Keratinocyte (primary cell): ENCODE measurements at regions not wholly inside any gene's neighbourhood (a gene's known extent, or its start where the extent isn't known, plus 50 kb on each side); places are given as distances from the start of the nearest gene placed in this dataset.

Experiments
- DNase-seq: peaks from one replicate; pipeline ENCODE4 v3.0.0-alpha.2; 2011; ENCODE audit warnings: low read depth, missing footprints, low spot score
- FAIRE-seq: peaks from 2 replicates; lab custom pipeline; 2011; peaks lifted over from hg19 to GRCh38; lab: Jason Lieb, UNC
- H2AFZ ChIP-seq: 2 replicates; pipeline ENCODE4 v1.6.0; 2012; ENCODE audit warnings: low read length, control low read depth, inconsistent platforms; ENCODE audit not compliant: control insufficient read depth
- H3K27ac ChIP-seq: 2 replicates; pipeline ENCODE4 v1.5.1; 2011; ENCODE audit warnings: low read length; ENCODE audit not compliant: control insufficient read depth, insufficient read depth
- H3K27me3 ChIP-seq: 3 replicates; pipeline ENCODE4 v1.6.0; 2011; ENCODE audit warnings: low read length; ENCODE audit not compliant: control insufficient read depth, insufficient read depth; ENCODE audit errors: extremely low read depth
- H3K36me3 ChIP-seq, 2 experiments: 2 replicates in 1 of 2; 3 replicates in 1 of 2; pipeline ENCODE4 v1.5.1; 2011; ENCODE audit warnings: low read length in 2 of 2, mild to moderate bottlenecking in 1 of 2; ENCODE audit not compliant: control insufficient read depth in 2 of 2, insufficient read depth in 2 of 2; ENCODE audit errors: extremely low read depth in 1 of 2
- H3K4me1 ChIP-seq: 3 replicates; pipeline ENCODE4 v1.5.1; 2011; ENCODE audit warnings: low read length; ENCODE audit not compliant: control insufficient read depth, insufficient read depth; ENCODE audit errors: extremely low read depth
- H3K4me2 ChIP-seq: 3 replicates; pipeline ENCODE4 v1.6.0; 2011; ENCODE audit warnings: low read depth, low read length; ENCODE audit not compliant: control insufficient read depth, insufficient read depth; ENCODE audit errors: extremely low read depth
- H3K4me3 ChIP-seq, 3 experiments: fragments of 200-600 bp in 1 of 3; sonication (generic) in 1 of 3; 2 replicates in 2 of 3; 3 replicates in 1 of 3; pipeline ENCODE4 v1.5.1; 2011 to 2016; ENCODE audit warnings: low read length in 3 of 3, mild to moderate bottlenecking in 3 of 3, control low read depth in 2 of 3, inconsistent platforms in 1 of 3, low read depth in 1 of 3, mixed read lengths in 1 of 3, mixed run types in 1 of 3, moderate library complexity in 1 of 3; ENCODE audit not compliant: control insufficient read depth in 2 of 3, insufficient read depth in 2 of 3; ENCODE audit errors: extremely low read depth in 1 of 3
- H3K79me2 ChIP-seq: 2 replicates; pipeline ENCODE4 v1.6.0; 2012; ENCODE audit warnings: low read length; ENCODE audit not compliant: control insufficient read depth, insufficient read depth
- H3K9ac ChIP-seq: 3 replicates; pipeline ENCODE4 v1.6.0; 2011; ENCODE audit warnings: low read length; ENCODE audit not compliant: control insufficient read depth, insufficient read depth; ENCODE audit errors: extremely low read depth
- H3K9me1 ChIP-seq: 3 replicates; pipeline ENCODE4 v1.6.0; 2011; ENCODE audit warnings: low read length; ENCODE audit not compliant: control insufficient read depth, insufficient read depth; ENCODE audit errors: extremely low read depth
- H3K9me3 ChIP-seq: 2 replicates; pipeline ENCODE4 v1.5.1; 2012; ENCODE audit warnings: low read depth, low read length; ENCODE audit not compliant: control insufficient read depth
- H4K20me1 ChIP-seq: 3 replicates; pipeline ENCODE4 v1.6.0; 2011; ENCODE audit warnings: low read length; ENCODE audit not compliant: control insufficient read depth, insufficient read depth; ENCODE audit errors: extremely low read depth
- EZH2 ChIP-seq: IDR thresholded peaks from one replicate; pipeline ENCODE4 v1.6.1; 2012; ENCODE audit warnings: inconsistent platforms, mild to moderate bottlenecking, low read length, moderate library complexity
- dilution Hi-C: fragments of 300-500 bp; cut with MboI; formaldehyde crosslinking; loops from one replicate; pipeline ENCODE4 v1.7.0; 2020; ENCODE audit warnings: low sequenced_read_pairs; ENCODE audit not compliant: extremely low pct_ligation_motif_present
- TF ChIP-seq, protein P1 (sequence below), 3 experiments: IDR thresholded peaks in 1 of 3; conservative IDR thresholded peaks in 1 of 3; optimal IDR thresholded peaks in 1 of 3; 2 replicates in 2 of 3; 3 replicates in 1 of 3; pipeline versions ENCODE3 to v1.5.1; 2011; ENCODE audit warnings: low read length in 3 of 3, mild to moderate bottlenecking in 3 of 3, moderate library complexity in 2 of 3, control low read depth in 1 of 3, inconsistent platforms in 1 of 3; ENCODE audit not compliant: insufficient read depth in 2 of 3; ENCODE audit errors: extremely low read depth in 1 of 3

- no peak for FAIRE-seq
- no peak overlapping the region for H2AFZ ChIP-seq
- H3K4me1 ChIP-seq = no peaks in the 10 kb centered on the region
- no peaks in the 10 kb centered on the region for H3K27me3 ChIP-seq
- no peaks in the 10 kb centered on the region for H3K36me3 ChIP-seq
- H3K9me3 ChIP-seq = no peaks in the 10 kb centered on the region
- no peaks in the 10 kb centered on the region for H4K20me1 ChIP-seq
- H3K4me2 ChIP-seq = no peak overlapping the region
- H3K27ac ChIP-seq = no peak overlapping the region
- DNase-seq = no peak
- H3K4me3 ChIP-seq = no peak overlapping the region
- dilution Hi-C loops = no loop called here
- TF ChIP-seq EZH2 = no peak
- TF ChIP-seq, protein P1, sequence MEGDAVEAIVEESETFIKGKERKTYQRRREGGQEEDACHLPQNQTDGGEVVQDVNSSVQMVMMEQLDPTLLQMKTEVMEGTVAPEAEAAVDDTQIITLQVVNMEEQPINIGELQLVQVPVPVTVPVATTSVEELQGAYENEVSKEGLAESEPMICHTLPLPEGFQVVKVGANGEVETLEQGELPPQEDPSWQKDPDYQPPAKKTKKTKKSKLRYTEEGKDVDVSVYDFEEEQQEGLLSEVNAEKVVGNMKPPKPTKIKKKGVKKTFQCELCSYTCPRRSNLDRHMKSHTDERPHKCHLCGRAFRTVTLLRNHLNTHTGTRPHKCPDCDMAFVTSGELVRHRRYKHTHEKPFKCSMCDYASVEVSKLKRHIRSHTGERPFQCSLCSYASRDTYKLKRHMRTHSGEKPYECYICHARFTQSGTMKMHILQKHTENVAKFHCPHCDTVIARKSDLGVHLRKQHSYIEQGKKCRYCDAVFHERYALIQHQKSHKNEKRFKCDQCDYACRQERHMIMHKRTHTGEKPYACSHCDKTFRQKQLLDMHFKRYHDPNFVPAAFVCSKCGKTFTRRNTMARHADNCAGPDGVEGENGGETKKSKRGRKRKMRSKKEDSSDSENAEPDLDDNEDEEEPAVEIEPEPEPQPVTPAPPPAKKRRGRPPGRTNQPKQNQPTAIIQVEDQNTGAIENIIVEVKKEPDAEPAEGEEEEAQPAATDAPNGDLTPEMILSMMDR (optimal IDR thresholded peaks at IDR 0.05 in 1 of 3, IDR thresholded peaks at IDR 0.05 in 1 of 3, conservative IDR thresholded peaks at IDR 0.05 in 1 of 3; ENCODE audit: extremely low read depth in 1 of 3, insufficient read depth in 2 of 3, low read length in 3 of 3) = no peak
- H3K79me2 ChIP-seq = no peaks in the 10 kb centered on the region
- H3K9ac ChIP-seq = no peak overlapping the region
- H3K9me1 ChIP-seq = no peaks in the 10 kb centered on the region
Measured at GRCh38 chr4:79780129-79780528, 292.9 kb downstream of the ANTXR2 start.

- Histone ChIP-seq H3K4me2 (no peak overlapping the region), H4K20me1 (no peaks in the 10 kb centered on the region), H3K9me1 (no peaks in the 10 kb centered on the region), H3K79me2 (no peaks in the 10 kb centered on the region), H2AFZ (no peak overlapping the region), H3K27me3 (no peaks in the 10 kb centered on the region), H3K4me1 (no peaks in the 10 kb centered on the region), H3K36me3 (no peaks in the 10 kb centered on the region), H3K4me3 (no peak overlapping the region), H3K9ac (no peak overlapping the region), H3K27ac (no peak overlapping the region), H3K9me3 (no peaks in the 10 kb centered on the region)
- dilution Hi-C loops = no loop called here
- TF ChIP-seq, protein P1 (optimal IDR thresholded peaks at IDR 0.05 in 1 of 3, IDR thresholded peaks at IDR 0.05 in 1 of 3, conservative IDR thresholded peaks at IDR 0.05 in 1 of 3; ENCODE audit: extremely low read depth in 1 of 3, insufficient read depth in 2 of 3, low read length in 3 of 3) = no peak
- no peak for TF ChIP-seq EZH2
- FAIRE-seq = no peak
- no peak for DNase-seq
Measured at GRCh38 chr4:79772510-79772909, 300.5 kb downstream of the ANTXR2 start.
